ENCODE measurements at regions not wholly inside any gene's neighbourhood (a gene's known extent, or its start where the extent isn't known, plus 50 kb on each side); places are given as distances from the start of the nearest gene placed in this dataset.

GRCh38 chr2:46850742-46851141 is 64.9 kb downstream of the MCFD2 start:
- DNase-seq (ENCODE audit: low read depth, low spot score) (peak; percentile 89), FAIRE-seq (peak; percentile 82)
- BruUV-seq (replicated peaks): no TSS peak
- no peaks in the 10 kb centered on the region for H3K27me3 ChIP-seq (ENCODE audit: control insufficient read depth in 2 of 2, insufficient read depth in 2 of 2, low read length in 2 of 2)
- H3K79me2 ChIP-seq (ENCODE audit: control insufficient read depth, insufficient read depth, low read length): no peaks in the 10 kb centered on the region
- TF ChIP-seq GATA2 (IDR thresholded peaks at IDR 0.05; ENCODE audit: insufficient read depth, insufficient read length, low read depth, low read length) (peak; percentile 59), MAX (IDR thresholded peaks at IDR 0.05; ENCODE audit: insufficient read depth, insufficient read length) (no peak), CTCF (IDR thresholded peaks at IDR 0.05; ENCODE audit: extremely low read depth in 1 of 2, insufficient read depth in 1 of 2, low read depth in 1 of 2, low read length in 2 of 2) (no peak), POLR2AphosphoS5 (IDR thresholded peaks at IDR 0.05; ENCODE audit: insufficient read depth, low read depth, low read length) (peak; percentile 81), POLR2A (IDR thresholded peaks at IDR 0.05; ENCODE audit: low read depth, low read length) (no peak), EZH2 (IDR thresholded peaks at IDR 0.05; ENCODE audit: borderline replicate concordance, low read depth, low read length, severe bottlenecking) (no peak), JUN (IDR thresholded peaks at IDR 0.05; ENCODE audit: borderline replicate concordance, insufficient read depth, insufficient read length, low read depth) (peak; percentile 8), MYC (IDR thresholded peaks at IDR 0.05; ENCODE audit: low read depth, low read length) (no peak), FOS (IDR thresholded peaks at IDR 0.05; ENCODE audit: borderline replicate concordance, insufficient read depth, low read length) (peak; percentile 66)
- H4K20me1 ChIP-seq (replicated peaks; ENCODE audit: control insufficient read depth, extremely low read depth, insufficient read depth, low read length): no peaks in the 10 kb centered on the region
- H3K36me3 ChIP-seq (ENCODE audit: control insufficient read depth in 2 of 2, extremely low read depth in 1 of 2, insufficient read depth in 2 of 2, low read length in 2 of 2): no peaks in the 10 kb centered on the region
- H3K4me2 ChIP-seq (ENCODE audit: insufficient read depth, low read length): no peak overlapping the region
- H3K9ac ChIP-seq (replicated peaks; ENCODE audit: extremely low read depth, insufficient read depth, low read length): no peak overlapping the region
- ChIA-PET POLR2A (no interaction called here), CTCF (interaction anchor here (0.9 to 2.0 kb wide), 10 partner anchors 9 to 73 kb away, joined by 3 to 7 read pairs (median 4); no protein-coding TSS in a partner anchor)
- H3K9me3 ChIP-seq (replicated peaks; ENCODE audit: control insufficient read depth, insufficient read depth, low read length): no peaks in the 10 kb centered on the region
- H3K9me1 ChIP-seq (replicated peaks; ENCODE audit: control insufficient read depth, extremely low read depth, insufficient read depth, low read length): no peaks in the 10 kb centered on the region
- H2AFZ ChIP-seq (ENCODE audit: low read depth, low read length): peak overlapping the region; percentile 8
- peaks cover 67% of the 10 kb centered on the region for H3K4me1 ChIP-seq (ENCODE audit: control insufficient read depth, extremely low read depth, insufficient read depth, low read length)
- intact Hi-C loops (cut with micrococcal nuclease) (loop anchor here (2.0 kb wide), 1 partner anchor 16 kb away; no protein-coding TSS in a partner anchor), dilution Hi-C loops (cut with MboI; ENCODE audit: extremely low pct_ligation_motif_present, low sequenced_read_pairs) (no loop called here)
- peak overlapping the region; percentile 40 for H3K27ac ChIP-seq (ENCODE audit: insufficient read depth, low read depth, low read length)
- H3K4me3 ChIP-seq (replicated peaks in 1 of 3; ENCODE audit: insufficient read depth in 1 of 3, low read depth in 1 of 3, low read length in 3 of 3): no peak overlapping the region
